ENCODE measurements at regions not wholly inside any gene's neighbourhood (a gene's known extent, or its start where the extent isn't known, plus 50 kb on each side); places are given as distances from the start of the nearest gene placed in this dataset.

DNA sequence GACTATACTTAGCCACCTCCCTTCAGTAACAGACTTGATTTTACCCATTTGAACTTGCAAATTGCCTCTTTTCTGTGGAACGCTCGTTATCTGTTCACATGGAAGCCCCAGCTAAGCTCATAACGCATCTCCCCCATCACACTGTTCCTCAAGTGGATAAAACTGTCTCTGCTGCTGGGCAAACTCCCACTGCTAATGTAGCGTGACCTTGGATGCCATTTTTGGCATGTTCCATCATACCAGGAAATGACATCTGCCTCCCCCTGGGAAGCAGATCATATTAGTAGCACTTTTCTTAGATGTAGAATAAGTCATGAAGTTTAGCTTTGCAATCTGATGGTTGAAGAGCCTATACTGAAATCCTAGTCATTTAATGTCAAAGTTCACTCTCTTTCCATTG lies 528.7 kb upstream of the PLXNA2 start:
- no peaks in the 10 kb centered on the region for H3K4me1 Mint-ChIP-seq
- Histone ChIP-seq H3F3A (replicated peaks; ENCODE audit: low read depth) (no peaks in the 10 kb centered on the region), H3K4me3 (no peak overlapping the region), H2AFZ (no peak overlapping the region), H3K36me3 (ENCODE audit: insufficient read depth) (no peaks in the 10 kb centered on the region), H3K4me1 (ENCODE audit: insufficient read depth) (no peaks in the 10 kb centered on the region), H3K27ac (ENCODE audit: low read depth) (no peak overlapping the region), H3K4me2 (no peak overlapping the region), H3K9me2 (ENCODE audit: insufficient read depth) (peaks cover 18% of the 10 kb centered on the region), H3K27me3 (ENCODE audit: insufficient read depth) (no peaks in the 10 kb centered on the region), H4K20me1 (replicated peaks; ENCODE audit: insufficient read depth) (no peaks in the 10 kb centered on the region), H3K79me2 (replicated peaks; ENCODE audit: insufficient read depth) (no peaks in the 10 kb centered on the region)
- H3K27ac Mint-ChIP-seq, result no peak overlapping the region
- H3K27me3 Mint-ChIP-seq (ENCODE audit: insufficient read depth, low read depth, poor library complexity), result no peaks in the 10 kb centered on the region
- TF ChIP-seq, protein P1, sequence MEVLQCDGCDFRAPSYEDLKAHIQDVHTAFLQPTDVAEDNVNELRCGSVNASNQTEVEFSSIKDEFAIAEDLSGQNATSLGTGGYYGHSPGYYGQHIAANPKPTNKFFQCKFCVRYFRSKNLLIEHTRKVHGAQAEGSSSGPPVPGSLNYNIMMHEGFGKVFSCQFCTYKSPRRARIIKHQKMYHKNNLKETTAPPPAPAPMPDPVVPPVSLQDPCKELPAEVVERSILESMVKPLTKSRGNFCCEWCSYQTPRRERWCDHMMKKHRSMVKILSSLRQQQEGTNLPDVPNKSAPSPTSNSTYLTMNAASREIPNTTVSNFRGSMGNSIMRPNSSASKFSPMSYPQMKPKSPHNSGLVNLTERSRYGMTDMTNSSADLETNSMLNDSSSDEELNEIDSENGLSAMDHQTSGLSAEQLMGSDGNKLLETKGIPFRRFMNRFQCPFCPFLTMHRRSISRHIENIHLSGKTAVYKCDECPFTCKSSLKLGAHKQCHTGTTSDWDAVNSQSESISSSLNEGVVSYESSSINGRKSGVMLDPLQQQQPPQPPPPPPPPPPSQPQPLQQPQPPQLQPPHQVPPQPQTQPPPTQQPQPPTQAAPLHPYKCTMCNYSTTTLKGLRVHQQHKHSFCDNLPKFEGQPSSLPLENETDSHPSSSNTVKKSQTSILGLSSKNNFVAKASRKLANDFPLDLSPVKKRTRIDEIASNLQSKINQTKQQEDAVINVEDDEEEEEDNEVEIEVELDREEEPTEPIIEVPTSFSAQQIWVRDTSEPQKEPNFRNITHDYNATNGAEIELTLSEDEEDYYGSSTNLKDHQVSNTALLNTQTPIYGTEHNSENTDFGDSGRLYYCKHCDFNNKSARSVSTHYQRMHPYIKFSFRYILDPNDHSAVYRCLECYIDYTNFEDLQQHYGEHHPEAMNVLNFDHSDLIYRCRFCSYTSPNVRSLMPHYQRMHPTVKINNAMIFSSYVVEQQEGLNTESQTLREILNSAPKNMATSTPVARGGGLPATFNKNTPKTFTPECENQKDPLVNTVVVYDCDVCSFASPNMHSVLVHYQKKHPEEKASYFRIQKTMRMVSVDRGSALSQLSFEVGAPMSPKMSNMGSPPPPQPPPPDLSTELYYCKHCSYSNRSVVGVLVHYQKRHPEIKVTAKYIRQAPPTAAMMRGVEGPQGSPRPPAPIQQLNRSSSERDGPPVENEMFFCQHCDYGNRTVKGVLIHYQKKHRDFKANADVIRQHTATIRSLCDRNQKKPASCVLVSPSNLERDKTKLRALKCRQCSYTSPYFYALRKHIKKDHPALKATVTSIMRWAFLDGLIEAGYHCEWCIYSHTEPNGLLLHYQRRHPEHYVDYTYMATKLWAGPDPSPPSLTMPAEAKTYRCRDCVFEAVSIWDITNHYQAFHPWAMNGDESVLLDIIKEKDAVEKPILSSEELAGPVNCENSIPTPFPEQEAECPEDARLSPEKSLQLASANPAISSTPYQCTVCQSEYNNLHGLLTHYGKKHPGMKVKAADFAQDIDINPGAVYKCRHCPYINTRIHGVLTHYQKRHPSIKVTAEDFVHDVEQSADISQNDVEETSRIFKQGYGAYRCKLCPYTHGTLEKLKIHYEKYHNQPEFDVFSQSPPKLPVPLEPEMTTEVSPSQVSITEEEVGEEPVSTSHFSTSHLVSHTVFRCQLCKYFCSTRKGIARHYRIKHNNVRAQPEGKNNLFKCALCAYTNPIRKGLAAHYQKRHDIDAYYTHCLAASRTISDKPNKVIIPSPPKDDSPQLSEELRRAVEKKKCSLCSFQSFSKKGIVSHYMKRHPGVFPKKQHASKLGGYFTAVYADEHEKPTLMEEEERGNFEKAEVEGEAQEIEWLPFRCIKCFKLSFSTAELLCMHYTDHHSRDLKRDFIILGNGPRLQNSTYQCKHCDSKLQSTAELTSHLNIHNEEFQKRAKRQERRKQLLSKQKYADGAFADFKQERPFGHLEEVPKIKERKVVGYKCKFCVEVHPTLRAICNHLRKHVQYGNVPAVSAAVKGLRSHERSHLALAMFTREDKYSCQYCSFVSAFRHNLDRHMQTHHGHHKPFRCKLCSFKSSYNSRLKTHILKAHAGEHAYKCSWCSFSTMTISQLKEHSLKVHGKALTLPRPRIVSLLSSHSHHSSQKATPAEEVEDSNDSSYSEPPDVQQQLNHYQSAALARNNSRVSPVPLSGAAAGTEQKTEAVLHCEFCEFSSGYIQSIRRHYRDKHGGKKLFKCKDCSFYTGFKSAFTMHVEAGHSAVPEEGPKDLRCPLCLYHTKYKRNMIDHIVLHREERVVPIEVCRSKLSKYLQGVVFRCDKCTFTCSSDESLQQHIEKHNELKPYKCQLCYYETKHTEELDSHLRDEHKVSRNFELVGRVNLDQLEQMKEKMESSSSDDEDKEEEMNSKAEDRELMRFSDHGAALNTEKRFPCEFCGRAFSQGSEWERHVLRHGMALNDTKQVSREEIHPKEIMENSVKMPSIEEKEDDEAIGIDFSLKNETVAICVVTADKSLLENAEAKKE (CRISPR knock-in tag; IDR thresholded peaks at IDR 0.05), result no peak
- TF ChIP-seq EZH2phosphoT487 (IDR thresholded peaks at IDR 0.05; ENCODE audit: unreplicated experiment) (no peak), ZNF114 (CRISPR knock-in tag; IDR thresholded peaks at IDR 0.05) (no peak), STAT1 (IDR thresholded peaks at IDR 0.05; ENCODE audit: unreplicated experiment) (no peak)
- TF ChIP-seq, protein P2, sequence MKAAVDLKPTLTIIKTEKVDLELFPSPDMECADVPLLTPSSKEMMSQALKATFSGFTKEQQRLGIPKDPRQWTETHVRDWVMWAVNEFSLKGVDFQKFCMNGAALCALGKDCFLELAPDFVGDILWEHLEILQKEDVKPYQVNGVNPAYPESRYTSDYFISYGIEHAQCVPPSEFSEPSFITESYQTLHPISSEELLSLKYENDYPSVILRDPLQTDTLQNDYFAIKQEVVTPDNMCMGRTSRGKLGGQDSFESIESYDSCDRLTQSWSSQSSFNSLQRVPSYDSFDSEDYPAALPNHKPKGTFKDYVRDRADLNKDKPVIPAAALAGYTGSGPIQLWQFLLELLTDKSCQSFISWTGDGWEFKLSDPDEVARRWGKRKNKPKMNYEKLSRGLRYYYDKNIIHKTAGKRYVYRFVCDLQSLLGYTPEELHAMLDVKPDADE (IDR thresholded peaks at IDR 0.05), result no peak
- no peak overlapping the region for H3K4me3 Mint-ChIP-seq
- no peaks in the 10 kb centered on the region for H3K9me3 Mint-ChIP-seq
- H3K36me3 Mint-ChIP-seq (ENCODE audit: low read depth), result no peaks in the 10 kb centered on the region
- ATAC-seq (no peak), DNase-seq (ENCODE audit: low spot score) (no peak)

DNA sequence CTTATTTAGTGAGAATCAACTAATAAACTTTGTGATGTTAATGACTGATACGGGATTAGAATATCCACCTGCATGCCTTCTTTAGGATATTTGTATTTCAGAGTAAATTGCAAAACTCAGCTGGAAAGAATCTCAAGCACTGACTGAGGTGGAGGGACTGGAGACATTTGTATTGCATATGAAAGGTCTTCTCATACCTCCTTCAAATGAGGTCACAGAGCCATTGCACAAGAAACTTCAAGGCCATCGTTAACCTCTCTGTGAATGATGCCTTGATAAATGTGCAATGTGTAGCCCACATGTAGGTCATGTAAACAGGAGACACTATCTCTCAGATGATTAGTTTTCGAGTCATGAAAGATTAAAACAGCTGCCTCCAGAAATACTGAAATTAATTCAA lies 531.7 kb upstream of the PLXNA2 start:
- H3F3A ChIP-seq (replicated peaks; ENCODE audit: low read depth), result no peaks in the 10 kb centered on the region
- H2AFZ ChIP-seq, result no peak overlapping the region
- no peaks in the 10 kb centered on the region for H3K36me3 ChIP-seq (ENCODE audit: insufficient read depth)
- no peaks in the 10 kb centered on the region for H3K79me2 ChIP-seq (replicated peaks; ENCODE audit: insufficient read depth)
- H3K27me3 ChIP-seq (ENCODE audit: insufficient read depth), result no peaks in the 10 kb centered on the region
- Mint-ChIP-seq H3K4me3 (no peak overlapping the region), H3K4me1 (peaks cover 3% of the 10 kb centered on the region; the same call in 1 of the 3 replicates), H3K9me3 (no peaks in the 10 kb centered on the region), H3K36me3 (ENCODE audit: low read depth) (peaks cover 6% of the 10 kb centered on the region; the same call in 2 of the 3 replicates), H3K27me3 (ENCODE audit: insufficient read depth, low read depth, poor library complexity) (no peaks in the 10 kb centered on the region), H3K27ac (no peak overlapping the region)
- no peak overlapping the region for H3K4me2 ChIP-seq
- H3K9me2 ChIP-seq (ENCODE audit: insufficient read depth), result peaks cover 22% of the 10 kb centered on the region
- H3K4me3 ChIP-seq, result no peak overlapping the region
- H4K20me1 ChIP-seq (replicated peaks; ENCODE audit: insufficient read depth), result no peaks in the 10 kb centered on the region
- peaks cover 10% of the 10 kb centered on the region; the same call in 1 of the 2 replicates for H3K4me1 ChIP-seq (ENCODE audit: insufficient read depth)
- ATAC-seq (no peak), DNase-seq (ENCODE audit: low spot score) (no peak)
- H3K27ac ChIP-seq (ENCODE audit: low read depth), result no peak overlapping the region
- TF ChIP-seq, protein P1 (CRISPR knock-in tag; IDR thresholded peaks at IDR 0.05), result no peak

All from GM23338 (cell line).